ENCODE measurements at regions not wholly inside any gene's neighbourhood (a gene's known extent, or its start where the extent isn't known, plus 50 kb on each side); places are given as distances from the start of the nearest gene placed in this dataset.

- DNase-seq (ENCODE audit: low read depth) = no peak
Observed at GRCh38 chr5:167565189-167565954, 726.1 kb upstream of the WWC1 start.

GRCh38 chr5:167570431-167570830 is 721.0 kb upstream of the WWC1 start:
- no peak for DNase-seq (ENCODE audit: low read depth)

- no peak for DNase-seq (ENCODE audit: low read depth)
Observed at GRCh38 chr5:167571824-167572223, 719.6 kb upstream of the WWC1 start.

GRCh38 chr5:167573370-167574127 is 717.9 kb upstream of the WWC1 start:
- peak; percentile 37 for DNase-seq (ENCODE audit: low read depth)

GRCh38 chr5:167574464-167574863 is 717.0 kb upstream of the WWC1 start:
- DNase-seq (ENCODE audit: low read depth) = no peak

GRCh38 chr5:167575330-167575729 is 716.1 kb upstream of the WWC1 start:
- no peak for DNase-seq (ENCODE audit: low read depth)

- DNase-seq (ENCODE audit: low read depth) = no peak
Observed at GRCh38 chr5:167576126-167576525, 715.3 kb upstream of the WWC1 start.

- no peak for DNase-seq (ENCODE audit: low read depth)
Observed at GRCh38 chr5:167576897-167577296, 714.5 kb upstream of the WWC1 start.

- DNase-seq (ENCODE audit: low read depth) = no peak
Observed at GRCh38 chr5:167577616-167578015, 713.8 kb upstream of the WWC1 start.

GRCh38 chr5:167578977-167579692 is 712.3 kb upstream of the WWC1 start:
- DNase-seq (ENCODE audit: low read depth) = peak; percentile 47

GRCh38 chr5:167579693-167580055 is 711.8 kb upstream of the WWC1 start:
- no peak for DNase-seq (ENCODE audit: low read depth)

- DNase-seq (ENCODE audit: low read depth) = no peak
Observed at GRCh38 chr5:167580608-167581007, 710.8 kb upstream of the WWC1 start.

- DNase-seq (ENCODE audit: low read depth) = no peak
Observed at GRCh38 chr5:167582283-167582682, 709.2 kb upstream of the WWC1 start.

- no peak for DNase-seq (ENCODE audit: low read depth)
Observed at GRCh38 chr5:167582886-167583285, 708.6 kb upstream of the WWC1 start.

- no peak for DNase-seq (ENCODE audit: low read depth)
Observed at GRCh38 chr5:167585184-167585583, 706.3 kb upstream of the WWC1 start.

- no peak for DNase-seq (ENCODE audit: low read depth)
Observed at GRCh38 chr5:167587772-167588437, 703.5 kb upstream of the WWC1 start.

- no peak for DNase-seq (ENCODE audit: low read depth)
Observed at GRCh38 chr5:167592114-167592513, 699.3 kb upstream of the WWC1 start.

GRCh38 chr5:167593329-167594060 is 698.0 kb upstream of the WWC1 start:
- no peak for DNase-seq (ENCODE audit: low read depth)

GRCh38 chr5:167594061-167594435 is 697.4 kb upstream of the WWC1 start:
- no peak for DNase-seq (ENCODE audit: low read depth)

- no peak for DNase-seq (ENCODE audit: low read depth)
Observed at GRCh38 chr5:167594750-167595149, 696.7 kb upstream of the WWC1 start.

GRCh38 chr5:167595196-167595595 is 696.2 kb upstream of the WWC1 start:
- DNase-seq (ENCODE audit: low read depth) = no peak

- no peak for DNase-seq (ENCODE audit: low read depth)
Observed at GRCh38 chr5:167598166-167598565, 693.3 kb upstream of the WWC1 start.

Measured in GM04504 (cell line).